ENCODE measurements at regions not wholly inside any gene's neighbourhood (a gene's known extent, or its start where the extent isn't known, plus 50 kb on each side); places are given as distances from the start of the nearest gene placed in this dataset.

- Histone ChIP-seq H3K4me1 (ENCODE audit: control insufficient read depth, insufficient read depth, low read length) (no peaks in the 10 kb centered on the region), H3K27me3 (ENCODE audit: control insufficient read depth, insufficient read depth, low read length) (no peaks in the 10 kb centered on the region), H3K36me3 (ENCODE audit: control insufficient read depth, insufficient read depth, low read length) (no peaks in the 10 kb centered on the region), H3K9ac (ENCODE audit: low read length) (no peak overlapping the region), H3K27ac (ENCODE audit: low read depth, low read length) (no peak overlapping the region), H3K4me3 (ENCODE audit: low read depth, low read length) (no peak overlapping the region), H3K9me3 (ENCODE audit: control insufficient read depth, insufficient read depth, low read depth, low read length) (no peaks in the 10 kb centered on the region)
These were observed 90.7 kb upstream of the COL11A1 start for GRCh38 chr1:103199001-103199400.

GRCh38 chr1:103198076-103198475 lies 89.8 kb upstream of the COL11A1 start:
- no peaks in the 10 kb centered on the region for H3K4me1 ChIP-seq (ENCODE audit: control insufficient read depth, insufficient read depth, low read length)
- H3K27ac ChIP-seq (ENCODE audit: low read depth, low read length) = no peak overlapping the region
- H3K9ac ChIP-seq (ENCODE audit: low read length) = no peak overlapping the region
- H3K27me3 ChIP-seq (ENCODE audit: control insufficient read depth, insufficient read depth, low read length) = no peaks in the 10 kb centered on the region
- no peaks in the 10 kb centered on the region for H3K9me3 ChIP-seq (ENCODE audit: control insufficient read depth, insufficient read depth, low read depth, low read length)
- no peaks in the 10 kb centered on the region for H3K36me3 ChIP-seq (ENCODE audit: control insufficient read depth, insufficient read depth, low read length)
- H3K4me3 ChIP-seq (ENCODE audit: low read depth, low read length) = no peak overlapping the region

- Histone ChIP-seq H3K27ac (ENCODE audit: low read depth, low read length) (no peak overlapping the region), H3K36me3 (ENCODE audit: control insufficient read depth, insufficient read depth, low read length) (no peaks in the 10 kb centered on the region), H3K9me3 (ENCODE audit: control insufficient read depth, insufficient read depth, low read depth, low read length) (no peaks in the 10 kb centered on the region), H3K9ac (ENCODE audit: low read length) (no peak overlapping the region), H3K4me3 (ENCODE audit: low read depth, low read length) (no peak overlapping the region), H3K27me3 (ENCODE audit: control insufficient read depth, insufficient read depth, low read length) (no peaks in the 10 kb centered on the region), H3K4me1 (ENCODE audit: control insufficient read depth, insufficient read depth, low read length) (no peaks in the 10 kb centered on the region)
These were observed 88.9 kb upstream of the COL11A1 start for GRCh38 chr1:103197216-103197615.

GRCh38 chr1:103194984-103195383 lies 86.7 kb upstream of the COL11A1 start:
- Histone ChIP-seq H3K36me3 (ENCODE audit: control insufficient read depth, insufficient read depth, low read length) (no peaks in the 10 kb centered on the region), H3K9ac (ENCODE audit: low read length) (no peak overlapping the region), H3K27me3 (ENCODE audit: control insufficient read depth, insufficient read depth, low read length) (no peaks in the 10 kb centered on the region), H3K4me3 (ENCODE audit: low read depth, low read length) (no peak overlapping the region), H3K4me1 (ENCODE audit: control insufficient read depth, insufficient read depth, low read length) (no peaks in the 10 kb centered on the region), H3K27ac (ENCODE audit: low read depth, low read length) (no peak overlapping the region), H3K9me3 (ENCODE audit: control insufficient read depth, insufficient read depth, low read depth, low read length) (no peaks in the 10 kb centered on the region)

GRCh38 chr1:103194060-103194459 lies 85.7 kb upstream of the COL11A1 start:
- Histone ChIP-seq H3K27ac (ENCODE audit: low read depth, low read length) (no peak overlapping the region), H3K27me3 (ENCODE audit: control insufficient read depth, insufficient read depth, low read length) (no peaks in the 10 kb centered on the region), H3K9me3 (ENCODE audit: control insufficient read depth, insufficient read depth, low read depth, low read length) (no peaks in the 10 kb centered on the region), H3K9ac (ENCODE audit: low read length) (no peak overlapping the region), H3K36me3 (ENCODE audit: control insufficient read depth, insufficient read depth, low read length) (no peaks in the 10 kb centered on the region), H3K4me3 (ENCODE audit: low read depth, low read length) (no peak overlapping the region), H3K4me1 (ENCODE audit: control insufficient read depth, insufficient read depth, low read length) (no peaks in the 10 kb centered on the region)

GRCh38 chr1:103191327-103191726 lies 83.0 kb upstream of the COL11A1 start:
- H3K4me1 ChIP-seq (ENCODE audit: control insufficient read depth, insufficient read depth, low read length) = no peaks in the 10 kb centered on the region
- H3K4me3 ChIP-seq (ENCODE audit: low read depth, low read length) = no peak overlapping the region
- H3K36me3 ChIP-seq (ENCODE audit: control insufficient read depth, insufficient read depth, low read length) = no peaks in the 10 kb centered on the region
- H3K27me3 ChIP-seq (ENCODE audit: control insufficient read depth, insufficient read depth, low read length) = no peaks in the 10 kb centered on the region
- H3K9me3 ChIP-seq (ENCODE audit: control insufficient read depth, insufficient read depth, low read depth, low read length) = no peaks in the 10 kb centered on the region
- H3K27ac ChIP-seq (ENCODE audit: low read depth, low read length) = no peak overlapping the region
- H3K9ac ChIP-seq (ENCODE audit: low read length) = no peak overlapping the region

GRCh38 chr1:103190766-103191165 lies 82.4 kb upstream of the COL11A1 start:
- Histone ChIP-seq H3K4me1 (ENCODE audit: control insufficient read depth, insufficient read depth, low read length) (no peaks in the 10 kb centered on the region), H3K9ac (ENCODE audit: low read length) (no peak overlapping the region), H3K4me3 (ENCODE audit: low read depth, low read length) (no peak overlapping the region), H3K36me3 (ENCODE audit: control insufficient read depth, insufficient read depth, low read length) (no peaks in the 10 kb centered on the region), H3K9me3 (ENCODE audit: control insufficient read depth, insufficient read depth, low read depth, low read length) (no peaks in the 10 kb centered on the region), H3K27me3 (ENCODE audit: control insufficient read depth, insufficient read depth, low read length) (no peaks in the 10 kb centered on the region), H3K27ac (ENCODE audit: low read depth, low read length) (no peak overlapping the region)

- Histone ChIP-seq H3K4me1 (ENCODE audit: control insufficient read depth, insufficient read depth, low read length) (no peaks in the 10 kb centered on the region), H3K36me3 (ENCODE audit: control insufficient read depth, insufficient read depth, low read length) (no peaks in the 10 kb centered on the region), H3K9ac (ENCODE audit: low read length) (no peak overlapping the region), H3K27me3 (ENCODE audit: control insufficient read depth, insufficient read depth, low read length) (no peaks in the 10 kb centered on the region), H3K27ac (ENCODE audit: low read depth, low read length) (no peak overlapping the region), H3K4me3 (ENCODE audit: low read depth, low read length) (no peak overlapping the region), H3K9me3 (ENCODE audit: control insufficient read depth, insufficient read depth, low read depth, low read length) (no peaks in the 10 kb centered on the region)
These were observed 79.4 kb upstream of the COL11A1 start for GRCh38 chr1:103187673-103188072.

- H3K9ac ChIP-seq (ENCODE audit: low read length) = no peak overlapping the region
- H3K36me3 ChIP-seq (ENCODE audit: control insufficient read depth, insufficient read depth, low read length) = no peaks in the 10 kb centered on the region
- H3K27ac ChIP-seq (ENCODE audit: low read depth, low read length) = no peak overlapping the region
- H3K9me3 ChIP-seq (ENCODE audit: control insufficient read depth, insufficient read depth, low read depth, low read length) = no peaks in the 10 kb centered on the region
- H3K27me3 ChIP-seq (ENCODE audit: control insufficient read depth, insufficient read depth, low read length) = no peaks in the 10 kb centered on the region
- H3K4me1 ChIP-seq (ENCODE audit: control insufficient read depth, insufficient read depth, low read length) = 0 out of 2 replicates have a peak, but pooled peaks cover 3% of the 10 kb centered on the region
- no peak overlapping the region for H3K4me3 ChIP-seq (ENCODE audit: low read depth, low read length)
These were observed 72.3 kb upstream of the COL11A1 start for GRCh38 chr1:103180660-103181059.

- H3K36me3 ChIP-seq (ENCODE audit: control insufficient read depth, insufficient read depth, low read length) = no peaks in the 10 kb centered on the region
- H3K4me3 ChIP-seq (ENCODE audit: low read depth, low read length) = no peak overlapping the region
- no peaks in the 10 kb centered on the region for H3K27me3 ChIP-seq (ENCODE audit: control insufficient read depth, insufficient read depth, low read length)
These were observed 68.9 kb upstream of the COL11A1 start for GRCh38 chr1:103177108-103177775.

GRCh38 chr1:103171041-103171590 lies 62.8 kb upstream of the COL11A1 start:
- H3K27ac ChIP-seq (ENCODE audit: low read depth, low read length) = no peak overlapping the region
- no peaks in the 10 kb centered on the region for H3K27me3 ChIP-seq (ENCODE audit: control insufficient read depth, insufficient read depth, low read length)
- H3K36me3 ChIP-seq (ENCODE audit: control insufficient read depth, insufficient read depth, low read length) = no peaks in the 10 kb centered on the region
- H3K4me1 ChIP-seq (ENCODE audit: control insufficient read depth, insufficient read depth, low read length) = no peaks in the 10 kb centered on the region
- no peaks in the 10 kb centered on the region for H3K9me3 ChIP-seq (ENCODE audit: control insufficient read depth, insufficient read depth, low read depth, low read length)
- H3K9ac ChIP-seq (ENCODE audit: low read length) = no peak overlapping the region
- no peak overlapping the region for H3K4me3 ChIP-seq (ENCODE audit: low read depth, low read length)

More at GRCh38 chr1:103177108-103177775, 68.9 kb upstream of the COL11A1 start:
- H3K9me3 ChIP-seq (ENCODE audit: control insufficient read depth, insufficient read depth, low read depth, low read length) = no peaks in the 10 kb centered on the region
- no peak overlapping the region for H3K9ac ChIP-seq (ENCODE audit: low read length)
- no peak overlapping the region for H3K27ac ChIP-seq (ENCODE audit: low read depth, low read length)
- H3K4me1 ChIP-seq (ENCODE audit: control insufficient read depth, insufficient read depth, low read length) = 0 out of 2 replicates have a peak, but pooled peaks cover 3% of the 10 kb centered on the region
